SU-DHL-6 (cell line): ENCODE measurements at regions not wholly inside any gene's neighbourhood (a gene's known extent, or its start where the extent isn't known, plus 50 kb on each side); places are given as distances from the start of the nearest gene placed in this dataset.

Experiments
- EZH2phosphoT487 ChIP-seq: fragments of 200-600 bp; sonication (generic), shearing (Covaris generic); conservative IDR thresholded peaks from 2 replicates; pipeline ENCODE4 v1.6.1; 2018; ENCODE audit warnings: mild to moderate bottlenecking, antibody characterized with exemption, low read length, moderate library complexity, mixed read lengths
- TF ChIP-seq, protein P1 (sequence below): fragments of 200-600 bp; sonication (generic); IDR thresholded peaks from one replicate; pipeline ENCODE4 v1.5.1; 2017; ENCODE audit warnings: antibody characterized with exemption, mild to moderate bottlenecking, low read length, moderate library complexity; ENCODE audit not compliant: insufficient read depth, poor library complexity, severe bottlenecking

DNA sequence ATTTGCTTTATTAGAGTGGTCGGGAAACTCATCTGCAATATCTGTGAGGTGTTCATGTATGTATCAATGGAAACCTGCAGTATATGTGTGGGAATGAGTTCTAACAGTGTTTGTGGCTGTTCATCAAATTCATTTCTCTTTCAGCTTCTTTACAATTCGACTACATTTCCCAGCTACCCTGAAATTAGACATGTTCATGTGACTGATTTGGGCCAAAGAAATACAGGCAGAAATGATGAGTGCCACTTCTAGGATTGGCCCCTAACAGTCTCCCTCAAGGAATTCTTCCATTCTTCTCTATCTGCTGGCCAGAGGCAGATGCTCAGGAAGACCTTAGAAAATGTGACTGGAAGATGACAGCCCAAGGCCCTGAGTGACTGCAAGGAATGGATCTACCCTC is 114.8 kb upstream of the WAC start:
- TF ChIP-seq, protein P1, sequence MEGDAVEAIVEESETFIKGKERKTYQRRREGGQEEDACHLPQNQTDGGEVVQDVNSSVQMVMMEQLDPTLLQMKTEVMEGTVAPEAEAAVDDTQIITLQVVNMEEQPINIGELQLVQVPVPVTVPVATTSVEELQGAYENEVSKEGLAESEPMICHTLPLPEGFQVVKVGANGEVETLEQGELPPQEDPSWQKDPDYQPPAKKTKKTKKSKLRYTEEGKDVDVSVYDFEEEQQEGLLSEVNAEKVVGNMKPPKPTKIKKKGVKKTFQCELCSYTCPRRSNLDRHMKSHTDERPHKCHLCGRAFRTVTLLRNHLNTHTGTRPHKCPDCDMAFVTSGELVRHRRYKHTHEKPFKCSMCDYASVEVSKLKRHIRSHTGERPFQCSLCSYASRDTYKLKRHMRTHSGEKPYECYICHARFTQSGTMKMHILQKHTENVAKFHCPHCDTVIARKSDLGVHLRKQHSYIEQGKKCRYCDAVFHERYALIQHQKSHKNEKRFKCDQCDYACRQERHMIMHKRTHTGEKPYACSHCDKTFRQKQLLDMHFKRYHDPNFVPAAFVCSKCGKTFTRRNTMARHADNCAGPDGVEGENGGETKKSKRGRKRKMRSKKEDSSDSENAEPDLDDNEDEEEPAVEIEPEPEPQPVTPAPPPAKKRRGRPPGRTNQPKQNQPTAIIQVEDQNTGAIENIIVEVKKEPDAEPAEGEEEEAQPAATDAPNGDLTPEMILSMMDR, result no peak
- TF ChIP-seq EZH2phosphoT487, result no peak
